Glutamatergic neuron (in vitro differentiated cells): ENCODE measurements at regions not wholly inside any gene's neighbourhood (a gene's known extent, or its start where the extent isn't known, plus 50 kb on each side); places are given as distances from the start of the nearest gene placed in this dataset.

ENCODE experiments used
- DNase-seq: peaks from one replicate; pipeline ENCODE4 v3.0.0; 2022
- H3K27ac Mint-ChIP-seq: one replicate; pipeline ENCODE4 v1.8.0; 2020; ENCODE audit warnings: mild to moderate bottlenecking, mixed read lengths, inconsistent platforms; ENCODE audit not compliant: unreplicated experiment
- H3K27me3 Mint-ChIP-seq: one replicate; pipeline ENCODE4 v1.8.0; 2020; ENCODE audit warnings: mild to moderate bottlenecking, moderate library complexity, mixed read lengths, inconsistent platforms; ENCODE audit not compliant: unreplicated experiment
- H3K36me3 Mint-ChIP-seq: one replicate; pipeline ENCODE4 v1.8.0; 2020; ENCODE audit warnings: mild to moderate bottlenecking, mixed read lengths, inconsistent platforms; ENCODE audit not compliant: unreplicated experiment
- H3K4me1 Mint-ChIP-seq: one replicate; pipeline ENCODE4 v1.8.0; 2020; ENCODE audit warnings: mild to moderate bottlenecking, low read depth, mixed read lengths, inconsistent platforms; ENCODE audit not compliant: unreplicated experiment
- H3K4me3 Mint-ChIP-seq: one replicate; pipeline ENCODE4 v1.8.0; 2020; ENCODE audit warnings: mild to moderate bottlenecking, mixed read lengths, inconsistent platforms; ENCODE audit not compliant: unreplicated experiment
- H3K9me3 Mint-ChIP-seq: one replicate; pipeline ENCODE4 v1.8.0; 2020; ENCODE audit warnings: mild to moderate bottlenecking, moderate library complexity, mixed read lengths, inconsistent platforms; ENCODE audit not compliant: unreplicated experiment
- CTCF ChIP-seq: fragments of 200-600 bp; sonication (generic); IDR thresholded peaks from one replicate; pipeline ENCODE4 v1.5.0; 2021; ENCODE audit not compliant: partially characterized antibody, unreplicated experiment

- no peaks in the 10 kb centered on the region for H3K36me3 Mint-ChIP-seq
- TF ChIP-seq CTCF: no peak
- DNase-seq: no peak
- peaks cover 4% of the 10 kb centered on the region for H3K27me3 Mint-ChIP-seq
- H3K27ac Mint-ChIP-seq: no peak overlapping the region
- peaks cover 2% of the 10 kb centered on the region for H3K4me1 Mint-ChIP-seq
- H3K9me3 Mint-ChIP-seq: peaks cover 2% of the 10 kb centered on the region
- H3K4me3 Mint-ChIP-seq: no peak overlapping the region
Measured at GRCh38 chr5:135140446-135141204, 106.6 kb upstream of the PITX1 start.

- no peaks in the 10 kb centered on the region for H3K36me3 Mint-ChIP-seq
- no peak overlapping the region for H3K4me3 Mint-ChIP-seq
- H3K4me1 Mint-ChIP-seq: peaks cover 3% of the 10 kb centered on the region
- no peak overlapping the region for H3K27ac Mint-ChIP-seq
- H3K27me3 Mint-ChIP-seq: peaks cover 6% of the 10 kb centered on the region
- TF ChIP-seq CTCF: no peak
- peaks cover 2% of the 10 kb centered on the region for H3K9me3 Mint-ChIP-seq
- DNase-seq: no peak
Measured at GRCh38 chr5:135139381-135140134, 105.5 kb upstream of the PITX1 start.

GRCh38 chr5:135138116-135138850 is 104.3 kb upstream of the PITX1 start:
- Mint-ChIP-seq H3K4me1 (peaks cover 3% of the 10 kb centered on the region), H3K9me3 (no peaks in the 10 kb centered on the region), H3K27ac (no peak overlapping the region), H3K27me3 (peaks cover 6% of the 10 kb centered on the region), H3K4me3 (no peak overlapping the region), H3K36me3 (no peaks in the 10 kb centered on the region)
- no peak for TF ChIP-seq CTCF
- DNase-seq: no peak

- no peak overlapping the region for H3K4me3 Mint-ChIP-seq
- no peak for TF ChIP-seq CTCF
- no peak overlapping the region for H3K27ac Mint-ChIP-seq
- DNase-seq: no peak
- H3K27me3 Mint-ChIP-seq: peaks cover 6% of the 10 kb centered on the region
- no peaks in the 10 kb centered on the region for H3K9me3 Mint-ChIP-seq
- H3K4me1 Mint-ChIP-seq: peaks cover 3% of the 10 kb centered on the region
- no peaks in the 10 kb centered on the region for H3K36me3 Mint-ChIP-seq
Measured at GRCh38 chr5:135137146-135137915, 103.3 kb upstream of the PITX1 start.
